Mucosa of gallbladder (tissue), 1 donor: ENCODE measurements at regions not wholly inside any gene's neighbourhood (a gene's known extent, or its start where the extent isn't known, plus 50 kb on each side); places are given as distances from the start of the nearest gene placed in this dataset.
A peak's percentile ranks its signal among the peaks of the same experiment; 100 is the strongest.
"Not testable (repeated sequence)": the region's sequence is repeated elsewhere in the genome, so short reads cannot be mapped to it uniquely, and the experiment has no call there.

Source experiments
- DNase-seq: peaks from one replicate; pipeline ENCODE4 v3.0.0-alpha.2; 2020; ENCODE audit warnings: low spot score
- donor health status: DM: no; HTN: no; CAD: no.

- no peak for DNase-seq
These were observed 321.8 kb downstream of the HS3ST3B1 start for GRCh38 chr17:14622615-14623101.

GRCh38 chr17:14621826-14622614, 321.1 kb downstream of the HS3ST3B1 start:
- DNase-seq: no peak

- no peak for DNase-seq
These were observed 318.9 kb downstream of the HS3ST3B1 start for GRCh38 chr17:14619821-14620220.

DNA sequence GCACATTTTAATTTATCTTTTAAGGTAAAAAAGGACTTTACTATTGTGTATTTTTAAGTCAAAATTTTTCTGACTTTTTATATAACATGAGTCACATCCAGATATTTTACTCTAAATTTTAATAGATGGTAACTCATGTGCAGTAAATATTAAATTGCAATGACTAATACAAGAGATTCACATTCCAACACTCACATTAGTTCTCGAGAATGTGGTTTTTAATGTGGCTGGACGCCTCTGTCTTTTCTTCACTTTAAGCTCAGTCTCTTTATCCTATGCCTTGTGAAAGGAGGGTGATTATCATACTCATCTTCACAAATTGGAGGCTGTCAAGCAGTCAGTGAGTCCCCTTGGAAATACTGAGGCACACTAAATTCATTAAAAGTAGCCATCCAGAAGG, 315.6 kb downstream of the HS3ST3B1 start:
- DNase-seq: no peak

- DNase-seq: peak; percentile 38
These were observed 304.4 kb downstream of the HS3ST3B1 start for GRCh38 chr17:14605267-14605599.

- DNase-seq: no peak
These were observed 303.8 kb downstream of the HS3ST3B1 start for GRCh38 chr17:14604591-14605266.

- no peak for DNase-seq
These were observed 295.3 kb downstream of the HS3ST3B1 start for GRCh38 chr17:14596224-14596623.

DNA sequence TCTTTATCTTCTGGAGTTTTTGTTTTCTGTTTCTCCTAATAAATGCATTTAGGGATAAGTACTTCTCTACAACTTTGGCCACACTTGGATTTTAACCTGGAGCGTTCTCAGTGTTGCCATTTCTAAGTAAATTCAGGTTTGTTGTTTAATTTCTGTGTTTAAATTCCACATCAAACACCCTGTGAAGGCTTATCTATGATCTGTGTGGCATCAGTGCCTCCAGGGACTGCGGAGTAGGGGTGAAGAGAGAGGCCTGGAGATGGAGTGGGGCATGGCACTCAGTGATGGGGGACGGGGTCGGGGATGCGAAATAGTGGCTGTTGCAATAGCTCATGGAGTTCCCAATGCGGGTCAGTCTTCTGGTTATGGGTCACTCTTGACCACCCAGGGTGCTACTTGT, 294.8 kb downstream of the HS3ST3B1 start:
- no peak for DNase-seq

GRCh38 chr17:14594690-14595089, 293.8 kb downstream of the HS3ST3B1 start:
- DNase-seq: no peak

DNA sequence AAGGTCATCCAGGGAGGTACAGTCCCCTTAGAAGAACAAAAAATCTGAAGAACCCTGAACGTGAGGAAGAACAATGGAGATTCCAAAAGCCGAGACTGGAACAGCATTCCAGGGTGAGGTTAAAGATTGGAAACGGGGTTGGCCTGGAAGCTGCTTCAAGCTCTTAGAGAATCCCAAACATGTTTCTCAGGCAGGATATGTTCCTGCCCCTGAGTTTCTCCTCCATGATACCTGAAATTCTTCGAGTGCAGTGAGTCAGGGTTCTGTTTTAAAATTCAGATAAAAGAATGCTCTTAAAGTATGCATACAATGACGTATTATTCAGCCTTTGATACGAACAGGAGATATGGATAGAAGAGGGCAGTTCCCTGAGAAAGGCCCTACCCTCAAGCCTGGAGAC, 293.1 kb downstream of the HS3ST3B1 start:
- no peak for DNase-seq

DNA sequence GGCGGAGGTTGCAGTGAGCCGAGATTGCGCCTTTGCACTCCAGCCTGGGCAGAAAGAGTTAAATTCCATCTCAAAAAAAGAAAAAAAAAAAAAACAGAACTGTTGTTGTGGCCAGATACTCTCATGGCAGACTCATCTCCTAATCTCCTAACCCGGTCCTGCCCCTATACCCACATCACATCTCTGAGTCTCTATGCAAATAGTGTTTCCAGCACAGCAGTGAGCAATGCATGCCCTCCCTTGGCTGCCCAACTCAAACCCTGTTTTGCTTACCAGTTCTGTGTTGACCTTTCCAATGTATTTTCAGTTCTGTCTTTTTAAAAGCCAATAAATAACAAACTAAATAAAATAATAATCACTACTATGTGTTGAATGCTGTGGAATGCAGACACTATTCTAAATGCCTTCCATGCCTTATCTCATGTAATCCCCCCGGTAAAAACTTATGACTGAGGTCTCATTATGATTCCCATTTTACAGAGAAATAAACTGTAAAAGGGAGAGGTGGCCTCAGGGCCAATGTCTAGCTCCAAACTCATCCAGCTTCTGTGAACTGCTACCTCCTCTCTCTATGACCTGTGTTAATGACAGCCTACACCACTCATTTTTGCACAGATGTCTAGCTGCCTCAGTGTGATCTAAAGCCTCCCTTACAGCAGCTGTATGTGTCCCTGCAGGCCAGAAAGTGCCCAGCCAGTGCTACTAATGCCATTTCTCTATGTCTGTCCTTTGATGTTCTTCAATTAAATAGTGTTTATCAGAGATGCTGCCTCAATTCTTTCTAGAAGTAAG, 289.8 kb downstream of the HS3ST3B1 start:
- DNase-seq: no peak

DNA sequence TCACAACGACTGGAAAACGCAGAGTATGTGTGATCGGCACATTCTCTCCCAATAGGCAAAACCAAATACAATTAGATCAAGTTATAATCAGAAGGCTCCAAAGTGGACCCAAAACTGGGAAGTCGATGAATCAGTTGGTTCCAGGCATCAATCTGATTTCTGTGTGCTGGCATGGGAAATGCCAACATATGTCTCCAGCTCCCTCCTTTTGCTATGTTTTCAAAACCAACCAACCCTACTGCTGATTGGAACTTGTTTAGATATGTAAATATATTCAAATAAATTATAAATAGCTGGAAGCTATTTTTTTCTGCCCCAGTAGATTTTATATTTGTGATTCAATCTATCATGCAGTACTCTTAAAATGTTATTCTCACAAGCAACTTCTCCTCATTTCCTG, 284.2 kb downstream of the HS3ST3B1 start:
- DNase-seq: no peak

- DNase-seq: no peak
These were observed 282.1 kb downstream of the HS3ST3B1 start for GRCh38 chr17:14582996-14583395.

DNA sequence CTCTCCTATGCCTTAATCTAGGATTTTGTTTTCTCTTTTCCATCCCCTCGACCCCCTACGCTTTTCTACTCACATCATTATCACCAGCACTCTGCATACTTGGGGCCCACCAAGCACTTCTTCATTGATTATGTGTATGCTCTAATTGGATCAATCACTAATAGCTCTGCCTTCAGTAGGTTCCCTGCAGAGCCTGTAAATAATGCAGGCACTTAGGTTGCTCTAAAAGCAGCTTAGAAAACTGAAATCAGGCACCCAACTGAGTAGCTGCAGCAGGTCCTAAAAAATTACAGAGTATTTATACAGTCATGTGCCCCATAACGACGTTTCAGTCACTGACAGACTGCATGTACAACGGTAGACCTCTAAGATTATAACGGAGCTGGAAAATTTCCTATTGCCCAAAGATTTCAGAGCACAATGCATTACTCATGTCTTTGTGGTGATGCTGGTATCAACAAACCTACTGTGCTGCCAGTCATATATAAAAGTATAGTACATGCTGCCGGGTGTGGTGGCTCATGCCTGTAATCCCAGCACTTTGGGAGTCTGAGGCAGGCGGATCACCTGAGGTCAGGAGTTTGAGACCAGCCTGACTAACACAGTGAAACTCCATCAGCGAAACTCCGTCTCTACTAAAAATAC, 280.4 kb downstream of the HS3ST3B1 start:
- no peak for DNase-seq

- DNase-seq: no peak
These were observed 279.6 kb downstream of the HS3ST3B1 start for GRCh38 chr17:14580499-14580898.

DNA sequence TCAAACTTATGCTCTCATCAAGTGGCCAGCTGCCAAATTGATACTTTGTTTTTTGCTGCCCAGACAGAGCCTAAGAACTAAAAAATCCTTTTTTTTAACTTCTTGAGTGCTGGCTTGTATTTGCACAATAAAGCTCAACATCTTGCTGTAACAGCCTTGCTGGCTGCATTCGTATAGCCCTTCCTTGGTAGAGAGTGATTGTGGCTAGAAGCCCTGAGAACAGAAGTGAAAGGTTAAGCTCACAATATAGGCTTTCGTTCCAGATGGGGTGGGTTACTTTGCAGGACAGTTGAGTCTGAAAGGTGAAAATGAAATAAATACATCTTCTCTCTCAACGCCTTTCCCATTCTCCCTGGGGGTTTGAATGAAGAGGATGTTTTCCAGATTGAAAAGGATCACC, 278.8 kb downstream of the HS3ST3B1 start:
- no peak for DNase-seq

DNA sequence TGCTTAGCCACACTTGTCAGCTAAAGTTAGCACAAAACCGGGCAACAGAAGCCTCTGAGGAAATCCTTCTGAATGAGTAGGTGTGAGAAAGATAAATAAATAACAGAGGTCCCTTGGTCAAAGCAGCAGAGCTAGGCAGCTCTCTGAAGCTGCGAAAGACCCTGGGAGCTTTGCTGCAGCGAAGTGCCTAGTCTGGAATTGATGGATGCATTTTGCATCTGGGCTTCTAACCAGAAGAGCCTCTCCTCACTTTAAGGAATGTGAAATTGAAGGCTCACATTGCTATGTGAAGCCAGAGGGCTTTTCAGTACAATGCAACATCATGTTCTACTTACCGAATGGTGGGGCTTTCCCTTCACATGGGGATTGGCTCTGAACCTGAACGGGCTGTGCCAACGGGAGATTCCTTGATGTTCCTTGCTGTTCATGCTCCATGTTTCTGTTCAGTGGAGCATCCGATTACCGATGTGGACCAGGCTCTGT, 274.6 kb downstream of the HS3ST3B1 start:
- DNase-seq: no peak

- not testable (repeated sequence) for DNase-seq
These were observed 259.4 kb downstream of the HS3ST3B1 start for GRCh38 chr17:14560325-14560724.

GRCh38 chr17:14559264-14560119, 258.6 kb downstream of the HS3ST3B1 start:
- DNase-seq: no peak

GRCh38 chr17:14557480-14557879, 256.6 kb downstream of the HS3ST3B1 start:
- no peak for DNase-seq

DNA sequence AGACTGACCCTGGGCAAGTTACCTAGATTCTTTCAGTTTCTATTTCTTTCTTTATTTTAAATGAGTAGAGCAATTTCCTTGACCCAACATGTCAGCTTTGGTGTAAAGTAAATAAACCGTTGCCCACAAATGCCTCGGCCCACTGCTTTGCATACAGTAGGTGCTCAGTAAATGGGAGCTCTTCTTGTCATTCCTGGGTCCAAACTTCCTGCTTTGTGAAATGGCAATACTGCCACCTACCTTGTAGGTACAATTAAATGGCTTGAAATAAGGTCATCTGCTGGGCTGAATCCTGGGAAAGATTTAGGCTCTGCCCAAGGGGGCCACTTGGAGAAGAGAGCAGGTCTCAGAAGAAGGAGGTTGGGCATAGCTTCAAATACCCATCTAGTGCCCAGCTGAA, 253.0 kb downstream of the HS3ST3B1 start:
- no peak for DNase-seq
